PFSK-1 (cell line): ENCODE measurements at regions not wholly inside any gene's neighbourhood (a gene's known extent, or its start where the extent isn't known, plus 50 kb on each side); places are given as distances from the start of the nearest gene placed in this dataset.

Experiments
- FOXP2 ChIP-seq: optimal IDR thresholded peaks from 2 replicates; pipeline ENCODE3; 2011; ENCODE audit warnings: borderline replicate concordance, control low read depth, inconsistent platforms; ENCODE audit not compliant: insufficient read depth; ENCODE audit errors: extremely low read length, extremely low read depth
- POLR2AphosphoS5 ChIP-seq: IDR thresholded peaks from 2 replicates; pipeline ENCODE4 v1.6.1; 2012; ENCODE audit warnings: low read depth, mild to moderate bottlenecking, control low read depth, low read length, moderate library complexity
- REST ChIP-seq, 2 experiments: IDR thresholded peaks; 2 replicates each; pipeline versions ENCODE4 v1.6.1 to v1.8.0; 2011 to 2012; ENCODE audit warnings: low read depth in 2 of 2, low read length in 2 of 2, control low read depth in 1 of 2, inconsistent platforms in 1 of 2, mild to moderate bottlenecking in 1 of 2, moderate library complexity in 1 of 2; ENCODE audit not compliant: insufficient read depth in 1 of 2
- SIN3A ChIP-seq: IDR thresholded peaks from 2 replicates; pipeline ENCODE4 v1.6.1; 2012; ENCODE audit warnings: mild to moderate bottlenecking, low read length, moderate library complexity, borderline replicate concordance; ENCODE audit not compliant: insufficient read depth
- TAF1 ChIP-seq: IDR thresholded peaks from 2 replicates; pipeline ENCODE4 v1.6.1; 2012; ENCODE audit warnings: low read length, control low read depth, borderline replicate concordance; ENCODE audit not compliant: insufficient read depth

- no peak for TF ChIP-seq REST (IDR thresholded peaks at IDR 0.05; ENCODE audit: insufficient read depth in 1 of 2, low read depth in 2 of 2, low read length in 2 of 2)
Observed at GRCh38 chr7:17063045-17063383, 181.2 kb upstream of the AGR3 start.

DNA sequence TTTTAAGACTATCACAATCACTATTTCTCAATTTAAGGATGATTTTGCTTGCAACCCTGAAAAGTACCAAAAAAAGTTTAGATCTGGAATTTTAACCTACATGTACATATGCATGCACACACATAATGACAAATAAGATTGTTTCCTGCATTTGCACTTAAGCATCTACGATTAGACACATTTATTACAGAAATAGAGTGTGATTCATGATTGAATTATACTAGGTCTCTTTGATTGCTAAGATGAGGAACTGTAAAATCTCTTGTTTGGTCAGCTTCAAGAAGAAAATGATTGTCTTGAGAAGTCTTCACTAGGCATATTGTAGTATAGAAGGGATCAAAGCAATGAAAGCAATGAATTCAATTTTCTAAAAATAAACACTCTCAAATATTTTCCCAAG, 185.9 kb upstream of the AGR3 start:
- no peak for TF ChIP-seq TAF1
- no peak for TF ChIP-seq SIN3A
- no peak for TF ChIP-seq FOXP2
- TF ChIP-seq REST (IDR thresholded peaks at IDR 0.05; ENCODE audit: insufficient read depth in 1 of 2, low read depth in 2 of 2, low read length in 2 of 2) = no peak
- no peak for TF ChIP-seq POLR2AphosphoS5

GRCh38 chr7:17069146-17069545, 187.4 kb upstream of the AGR3 start:
- TF ChIP-seq TAF1 (no peak), SIN3A (no peak), FOXP2 (no peak), REST (IDR thresholded peaks at IDR 0.05; ENCODE audit: insufficient read depth in 1 of 2, low read depth in 2 of 2, low read length in 2 of 2) (no peak), POLR2AphosphoS5 (no peak)

- TF ChIP-seq TAF1 (no peak), SIN3A (no peak), REST (IDR thresholded peaks at IDR 0.05; ENCODE audit: insufficient read depth in 1 of 2, low read depth in 2 of 2, low read length in 2 of 2) (no peak), FOXP2 (no peak), POLR2AphosphoS5 (no peak)
Observed at GRCh38 chr7:17070231-17070708, 188.5 kb upstream of the AGR3 start.

- TF ChIP-seq TAF1 = no peak
- TF ChIP-seq POLR2AphosphoS5 = no peak
- no peak for TF ChIP-seq FOXP2
- TF ChIP-seq SIN3A = no peak
- no peak for TF ChIP-seq REST (IDR thresholded peaks at IDR 0.05; ENCODE audit: insufficient read depth in 1 of 2, low read depth in 2 of 2, low read length in 2 of 2)
Observed at GRCh38 chr7:17071866-17072265, 190.1 kb upstream of the AGR3 start.
